ENCODE measurements at regions not wholly inside any gene's neighbourhood (a gene's known extent, or its start where the extent isn't known, plus 50 kb on each side); places are given as distances from the start of the nearest gene placed in this dataset.

- H3K4me3 ChIP-seq (ENCODE audit: low read length): no peak overlapping the region
- TF ChIP-seq CTCF (conservative IDR thresholded peaks at IDR 0.05; ENCODE audit: low read depth, low read length): no peak
- no peak for DNase-seq (ENCODE audit: low read depth)
These were observed 77.6 kb upstream of the FAM216B start for GRCh38 chr13:42703740-42704139.

GRCh38 chr13:42706286-42706685 is 75.1 kb upstream of the FAM216B start:
- no peak for TF ChIP-seq CTCF (conservative IDR thresholded peaks at IDR 0.05; ENCODE audit: low read depth, low read length)
- DNase-seq (ENCODE audit: low read depth): no peak
- H3K4me3 ChIP-seq (ENCODE audit: low read length): no peak overlapping the region

GRCh38 chr13:42707048-42707447 is 74.3 kb upstream of the FAM216B start:
- no peak overlapping the region for H3K4me3 ChIP-seq (ENCODE audit: low read length)
- peak; percentile 28 for DNase-seq (ENCODE audit: low read depth)
- no peak for TF ChIP-seq CTCF (conservative IDR thresholded peaks at IDR 0.05; ENCODE audit: low read depth, low read length)

GRCh38 chr13:42707586-42707985 is 73.8 kb upstream of the FAM216B start:
- TF ChIP-seq CTCF (conservative IDR thresholded peaks at IDR 0.05; ENCODE audit: low read depth, low read length): no peak
- DNase-seq (ENCODE audit: low read depth): no peak
- H3K4me3 ChIP-seq (ENCODE audit: low read length): no peak overlapping the region

- H3K4me3 ChIP-seq (ENCODE audit: low read length): no peak overlapping the region
- TF ChIP-seq CTCF (conservative IDR thresholded peaks at IDR 0.05; ENCODE audit: low read depth, low read length): no peak
- DNase-seq (ENCODE audit: low read depth): no peak
These were observed 73.0 kb upstream of the FAM216B start for GRCh38 chr13:42708391-42708790.

- DNase-seq (ENCODE audit: low read depth): no peak
- TF ChIP-seq CTCF (conservative IDR thresholded peaks at IDR 0.05; ENCODE audit: low read depth, low read length): no peak
- no peak overlapping the region for H3K4me3 ChIP-seq (ENCODE audit: low read length)
These were observed 72.1 kb upstream of the FAM216B start for GRCh38 chr13:42709276-42709675.

GRCh38 chr13:42715909-42716308 is 65.5 kb upstream of the FAM216B start:
- no peak for TF ChIP-seq CTCF (conservative IDR thresholded peaks at IDR 0.05; ENCODE audit: low read depth, low read length)
- no peak for DNase-seq (ENCODE audit: low read depth)
- no peak overlapping the region for H3K4me3 ChIP-seq (ENCODE audit: low read length)
